DMS79 (cell line): ENCODE measurements at regions not wholly inside any gene's neighbourhood (a gene's known extent, or its start where the extent isn't known, plus 50 kb on each side); places are given as distances from the start of the nearest gene placed in this dataset.

Experiments used
- DNase-seq: peaks from one replicate; lab custom pipeline; 2025; lab: John Stamatoyannopoulos, UW

DNA sequence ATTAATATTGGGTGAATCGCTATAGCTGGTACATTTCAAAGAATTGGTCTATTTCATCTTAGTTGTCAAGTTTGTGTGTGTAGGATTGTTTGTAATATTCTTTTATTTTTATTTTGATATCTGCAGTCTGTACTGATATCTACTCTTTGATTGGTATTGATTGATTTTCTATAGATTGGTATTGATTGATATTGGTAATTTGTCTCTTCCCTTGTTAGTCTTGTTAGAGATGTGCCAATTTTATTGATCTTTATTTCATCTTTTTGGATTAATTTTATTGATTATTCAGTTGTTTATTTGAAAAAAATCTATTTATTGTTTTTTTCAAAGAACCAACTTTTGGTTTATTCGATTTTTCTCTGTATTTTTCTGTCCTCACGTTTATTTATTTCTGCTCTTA is 61.4 kb downstream of the TM2D3 start:
- no peak for DNase-seq

- DNase-seq, result no peak
These were observed 68.9 kb downstream of the TM2D3 start for GRCh38 chr15:101583284-101583683.

- DNase-seq, result no peak
These were observed 71.8 kb downstream of the TM2D3 start for GRCh38 chr15:101580431-101580830.

GRCh38 chr15:101579631-101580163 is 72.5 kb downstream of the TM2D3 start:
- no peak for DNase-seq

GRCh38 chr15:101578443-101578894 is 73.7 kb downstream of the TM2D3 start:
- DNase-seq, result peak; percentile 0

- no peak for DNase-seq
These were observed 78.2 kb downstream of the TM2D3 start for GRCh38 chr15:101573951-101574350.

DNA sequence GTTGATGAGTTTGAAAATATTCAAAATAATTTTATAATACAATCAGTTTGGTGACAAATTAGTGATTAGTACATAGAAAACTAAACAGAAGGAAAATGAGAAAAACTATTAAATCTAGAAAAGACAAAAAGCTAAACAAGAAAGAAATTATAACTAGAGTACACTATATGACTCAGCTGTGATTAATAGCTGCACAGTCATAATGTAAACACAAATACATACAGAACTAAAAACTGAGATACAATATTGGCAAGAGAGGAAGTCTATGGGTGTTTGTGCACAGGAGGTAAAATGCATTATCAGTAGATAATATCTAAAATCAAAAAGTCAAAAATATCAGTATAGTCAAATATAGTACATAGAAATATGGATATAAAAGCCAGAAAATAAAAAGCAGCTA is 80.7 kb upstream of the PCSK6 start:
- DNase-seq, result no peak

DNA sequence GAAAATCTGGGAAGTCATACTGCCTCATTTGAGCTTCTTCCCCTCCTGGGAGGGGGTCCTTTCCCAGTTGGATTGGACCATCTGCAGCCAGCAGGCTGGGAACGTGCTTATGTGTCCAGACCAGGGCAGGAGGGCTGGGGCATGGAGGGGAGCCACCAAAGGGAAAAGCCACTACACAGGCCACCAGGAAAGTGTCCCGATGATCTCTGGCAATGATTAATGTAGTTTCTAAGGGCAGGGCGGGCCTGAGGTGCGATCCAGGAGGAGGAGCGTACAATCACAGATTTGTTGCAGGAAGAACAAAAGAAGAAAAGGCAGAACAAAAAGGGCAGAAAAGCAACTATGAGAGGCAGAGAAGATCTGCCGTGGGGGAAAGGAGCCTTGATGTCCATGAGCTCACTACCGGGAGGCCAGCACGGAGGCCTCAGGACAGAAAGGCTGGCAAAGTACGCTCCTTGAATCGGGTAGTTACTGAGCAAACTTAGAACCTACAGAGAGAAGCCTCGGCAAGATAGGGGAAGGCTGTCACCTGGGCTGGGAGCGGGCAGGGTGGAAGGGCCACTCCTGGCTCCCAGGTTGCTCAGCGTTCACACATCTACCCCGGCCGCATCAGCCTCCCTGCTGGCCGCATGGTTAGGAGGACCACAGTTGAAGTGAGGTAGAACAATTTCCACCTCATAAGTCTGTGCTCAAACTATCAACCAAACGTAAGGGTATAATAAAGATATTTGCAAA is 79.5 kb upstream of the PCSK6 start:
- no peak for DNase-seq

DNA sequence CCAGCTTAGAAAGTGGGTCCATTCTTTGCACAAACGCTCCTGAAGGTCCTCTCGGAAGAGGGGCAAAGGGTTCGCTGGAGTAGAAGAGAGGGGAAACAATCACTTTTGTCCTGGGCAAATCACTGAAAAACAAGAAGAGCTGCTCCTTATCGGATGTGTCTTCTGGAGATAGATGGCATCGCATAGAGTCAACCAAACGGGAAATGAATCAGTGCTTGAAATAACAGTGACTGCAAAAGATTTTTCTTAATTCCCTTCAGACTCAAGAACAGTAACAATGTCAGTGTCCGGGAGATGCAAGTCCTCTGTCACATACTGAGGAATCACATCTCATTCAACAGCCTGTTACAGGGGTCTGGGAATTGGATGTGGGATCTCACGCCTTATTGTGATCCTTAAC is 78.8 kb upstream of the PCSK6 start:
- DNase-seq, result no peak

DNA sequence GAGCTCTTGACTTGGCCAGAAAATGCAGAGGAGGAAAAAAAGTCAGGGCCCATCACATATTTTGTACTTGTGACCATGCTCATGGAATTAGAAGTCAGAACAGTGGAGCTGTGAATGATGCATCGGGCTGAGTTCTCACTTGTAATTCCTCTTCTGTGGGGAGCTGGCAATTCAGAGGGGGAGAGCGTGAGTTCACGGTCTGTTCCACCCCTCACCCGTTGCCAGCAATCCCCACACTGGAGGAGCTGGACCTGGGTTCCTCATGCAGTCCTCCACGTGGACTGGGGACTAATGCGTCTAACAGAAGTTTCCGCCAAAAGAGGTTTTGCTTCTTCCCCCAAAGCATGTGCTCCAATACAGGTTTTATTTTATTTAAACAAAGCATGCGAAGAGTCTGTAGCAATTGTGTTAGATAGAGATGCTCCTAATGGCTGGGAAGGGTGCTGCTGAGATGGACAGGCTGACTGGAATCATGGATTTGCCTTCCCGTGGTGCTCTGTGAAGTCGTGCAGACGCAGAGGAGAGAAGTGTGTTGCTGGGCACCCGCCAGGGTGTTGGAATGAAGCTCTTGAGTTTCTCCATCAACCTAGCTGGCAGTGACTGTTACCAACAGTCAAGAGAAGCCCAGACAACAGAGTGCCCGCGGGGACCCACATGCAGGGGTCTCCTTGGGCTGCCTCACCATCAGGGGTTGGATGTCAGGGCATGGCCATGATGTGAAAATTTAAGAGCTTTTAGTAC is 77.4 kb upstream of the PCSK6 start:
- DNase-seq, result no peak

GRCh38 chr15:101565377-101565776 is 75.9 kb upstream of the PCSK6 start:
- DNase-seq, result no peak

DNA sequence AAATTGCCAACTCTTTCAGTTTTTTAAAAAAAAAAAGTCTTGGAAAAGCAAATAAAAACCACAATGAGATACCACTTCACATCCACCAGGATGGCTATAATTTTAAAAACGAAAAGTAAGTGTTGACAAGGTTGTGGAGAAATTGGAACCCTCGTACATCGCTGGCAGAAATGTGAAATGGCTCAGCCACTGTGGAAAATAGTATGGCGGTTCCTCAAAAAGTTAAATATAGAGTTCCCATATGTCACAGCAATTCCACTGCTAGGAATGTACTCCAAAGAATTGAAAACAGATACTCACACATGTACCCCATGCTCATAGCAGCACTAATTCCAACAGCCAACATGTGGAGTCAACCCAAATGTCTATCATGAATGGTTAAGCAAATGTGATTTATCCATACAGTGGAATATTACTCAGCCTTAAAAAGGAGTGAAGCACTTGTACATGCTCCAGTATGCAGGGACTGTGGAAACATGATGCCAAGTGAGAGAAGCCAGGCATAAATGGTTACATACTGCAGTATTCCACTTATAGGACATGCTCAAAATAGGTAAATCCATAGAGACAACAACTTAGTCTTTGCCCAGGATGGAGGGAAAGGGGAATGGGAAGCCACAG is 73.8 kb upstream of the PCSK6 start:
- DNase-seq, result no peak

GRCh38 chr15:101562428-101563059 is 73.0 kb upstream of the PCSK6 start:
- no peak for DNase-seq

DNA sequence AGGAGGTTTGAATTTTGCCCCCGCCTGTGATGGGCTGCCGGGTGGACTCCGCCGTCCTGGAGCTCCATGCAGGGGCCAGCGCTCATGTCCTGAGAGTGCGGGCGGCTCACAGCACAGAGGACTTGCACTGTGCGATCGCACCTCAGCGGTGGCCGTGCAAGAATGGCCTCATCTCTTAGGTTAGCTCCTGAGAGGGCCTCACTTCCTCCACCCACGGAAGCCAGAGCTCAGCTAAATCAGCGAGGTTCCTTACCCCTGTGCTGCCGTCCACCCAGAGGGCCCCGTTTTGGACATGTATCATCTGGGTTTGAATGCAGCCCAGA is 72.0 kb upstream of the PCSK6 start:
- no peak for DNase-seq

DNA sequence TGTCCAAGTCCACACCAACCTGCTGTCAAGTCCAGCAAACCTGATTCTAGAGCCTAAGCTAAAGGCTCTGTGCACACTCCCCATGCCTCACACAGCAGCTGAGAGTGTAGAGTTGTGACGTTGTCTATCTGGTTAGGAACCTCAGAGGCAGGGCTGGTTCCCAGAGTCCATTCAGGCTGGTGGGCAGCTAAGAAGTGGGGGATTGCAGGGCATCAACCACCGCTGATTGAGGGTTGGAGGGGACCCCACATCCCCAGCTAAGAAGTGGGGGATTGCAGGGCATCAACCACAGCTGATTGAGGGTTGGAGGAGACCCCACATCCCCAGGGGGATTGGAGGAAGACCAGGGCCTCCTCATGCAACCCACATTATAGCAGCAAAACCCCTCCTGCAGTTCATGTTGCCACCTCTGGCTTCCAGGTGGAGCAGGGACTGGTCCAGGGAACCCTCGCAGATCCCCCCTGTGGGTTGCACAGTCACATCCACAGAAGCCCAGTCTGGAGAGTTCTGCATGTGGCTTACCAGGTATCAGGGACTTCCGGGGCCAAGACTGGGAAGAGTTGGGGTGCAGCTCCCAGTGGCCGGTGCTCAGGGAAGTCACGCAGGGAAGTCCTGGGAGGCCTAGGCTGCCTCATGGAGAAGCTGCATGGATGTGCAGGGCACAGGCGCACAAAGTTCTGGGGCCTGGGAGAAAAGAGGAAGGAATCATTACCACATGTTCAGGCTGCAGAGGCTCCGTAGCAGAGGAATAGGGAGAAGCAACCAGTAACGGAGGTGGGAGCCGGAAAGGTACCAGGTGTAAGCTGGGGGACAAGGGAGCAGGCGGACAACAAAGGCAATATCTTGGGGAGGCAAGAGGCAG is 71.4 kb upstream of the PCSK6 start:
- DNase-seq, result no peak

GRCh38 chr15:101559952-101560351 is 70.4 kb upstream of the PCSK6 start:
- DNase-seq, result no peak

DNA sequence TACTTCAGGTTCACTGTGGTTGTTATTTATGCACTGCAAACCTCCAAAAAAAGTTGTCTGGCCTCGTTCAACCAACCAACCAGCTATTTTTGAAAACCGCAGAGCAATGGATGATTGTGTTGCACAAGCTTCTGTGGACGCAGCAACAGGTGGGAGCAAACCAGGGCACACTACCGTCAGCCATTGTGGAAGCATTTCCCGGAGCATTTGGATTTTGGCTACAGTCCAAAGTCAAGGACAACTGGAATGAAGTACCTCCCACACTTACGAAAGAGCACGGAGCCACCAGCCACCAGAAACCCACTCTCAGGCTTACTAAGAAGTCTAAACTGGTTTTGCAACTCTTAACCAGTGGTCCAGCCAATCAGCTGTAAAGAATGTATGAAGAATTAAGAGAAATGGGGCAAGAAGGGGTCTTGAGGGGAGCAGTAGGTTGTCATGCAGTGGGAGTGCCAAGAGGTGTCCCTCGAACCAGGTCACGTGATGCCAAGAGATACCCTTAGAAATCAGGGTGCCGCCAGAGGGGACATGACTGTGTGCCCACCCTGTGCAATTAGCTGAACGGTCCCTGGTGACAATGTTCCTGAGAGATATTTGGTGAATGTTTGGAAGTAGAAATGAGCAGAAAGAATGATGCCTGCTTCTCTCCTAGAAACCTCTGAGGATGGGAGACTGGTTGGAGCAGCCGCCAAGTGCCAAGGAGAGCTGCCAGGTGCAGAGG is 68.9 kb upstream of the PCSK6 start:
- DNase-seq, result no peak

GRCh38 chr15:101556273-101556672 is 66.8 kb upstream of the PCSK6 start:
- no peak for DNase-seq

DNA sequence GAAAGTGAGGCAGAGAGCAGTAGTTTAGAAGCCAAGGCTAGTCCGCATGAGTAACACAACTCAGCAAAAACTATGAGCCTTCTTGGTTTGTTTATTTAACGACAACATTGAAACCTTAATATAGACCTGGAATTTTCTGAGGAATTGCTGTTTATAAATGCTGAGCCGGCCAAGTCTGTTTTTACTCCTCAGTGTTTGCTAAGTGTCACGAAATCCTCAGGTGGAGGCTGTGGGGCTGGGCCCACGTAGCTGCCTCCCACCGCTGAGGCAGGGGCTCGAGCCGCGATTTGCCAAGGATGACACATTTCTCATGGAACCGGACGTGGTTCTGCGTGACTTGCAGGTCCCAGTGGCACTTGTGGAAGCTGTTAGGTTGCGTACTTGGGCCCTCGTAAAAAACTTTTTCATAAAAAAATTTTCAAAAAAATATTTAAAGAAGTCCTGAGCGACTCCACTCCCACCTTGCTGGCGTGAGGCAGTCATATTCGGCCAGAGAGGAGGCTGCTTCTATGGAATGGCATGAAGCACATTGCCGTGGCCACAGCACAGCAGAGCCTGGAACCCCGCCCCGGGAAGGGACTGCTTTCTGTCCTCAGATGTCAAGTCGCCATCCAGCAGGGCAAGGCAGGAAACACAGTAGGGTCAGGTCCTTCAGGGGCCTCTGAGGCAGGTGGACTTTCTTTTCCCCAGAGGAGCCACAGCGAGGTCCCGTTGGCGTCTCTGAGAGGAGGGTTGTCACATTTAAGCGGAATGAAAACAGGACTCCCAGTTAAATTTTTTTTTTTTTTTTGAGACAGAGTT is 64.8 kb upstream of the PCSK6 start:
- no peak for DNase-seq
